Fibroblast of skin of abdomen (primary cell): ENCODE measurements at regions not wholly inside any gene's neighbourhood (a gene's known extent, or its start where the extent isn't known, plus 50 kb on each side); places are given as distances from the start of the nearest gene placed in this dataset.
"Not testable (repeated sequence)": the region's sequence is repeated elsewhere in the genome, so short reads cannot be mapped to it uniquely, and the experiment has no call there.

Experiments used
- DNase-seq: peaks from one replicate; pipeline ENCODE4 v3.0.0-alpha.2; 2013

- DNase-seq: no peak
Observed at GRCh38 chr7:118418433-118418832, 193.9 kb downstream of the ANKRD7 start.

GRCh38 chr7:118420888-118421287 is 196.4 kb downstream of the ANKRD7 start:
- DNase-seq: no peak

- DNase-seq: no peak
Observed at GRCh38 chr7:118429141-118429540, 204.6 kb downstream of the ANKRD7 start.

- DNase-seq: no peak
Observed at GRCh38 chr7:118436663-118437062, 212.2 kb downstream of the ANKRD7 start.

DNA sequence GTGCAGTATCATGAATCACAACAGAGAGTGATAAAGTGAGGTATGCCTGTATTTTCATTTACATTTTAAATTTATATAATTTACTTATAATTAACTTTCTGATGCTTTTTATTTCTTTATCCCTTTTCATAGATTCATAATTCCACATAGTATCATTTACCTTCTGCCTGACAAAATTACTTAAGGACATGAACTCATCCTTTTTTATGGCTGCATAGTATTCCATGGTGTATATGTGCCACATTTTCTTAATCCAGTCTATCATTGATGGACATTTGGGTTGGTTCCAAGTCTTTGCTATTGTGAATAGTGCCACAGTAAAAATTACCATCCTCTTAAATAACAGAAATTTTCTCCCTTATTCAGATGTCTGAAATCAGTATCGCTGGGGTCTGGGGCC is 224.5 kb downstream of the ANKRD7 start:
- not testable (repeated sequence) for DNase-seq

GRCh38 chr7:118449797-118450567 is 225.5 kb downstream of the ANKRD7 start:
- DNase-seq: no peak

- DNase-seq: no peak
Observed at GRCh38 chr7:118452128-118452527, 227.6 kb downstream of the ANKRD7 start.

- no peak for DNase-seq
Observed at GRCh38 chr7:118467381-118467780, 242.9 kb downstream of the ANKRD7 start.

DNA sequence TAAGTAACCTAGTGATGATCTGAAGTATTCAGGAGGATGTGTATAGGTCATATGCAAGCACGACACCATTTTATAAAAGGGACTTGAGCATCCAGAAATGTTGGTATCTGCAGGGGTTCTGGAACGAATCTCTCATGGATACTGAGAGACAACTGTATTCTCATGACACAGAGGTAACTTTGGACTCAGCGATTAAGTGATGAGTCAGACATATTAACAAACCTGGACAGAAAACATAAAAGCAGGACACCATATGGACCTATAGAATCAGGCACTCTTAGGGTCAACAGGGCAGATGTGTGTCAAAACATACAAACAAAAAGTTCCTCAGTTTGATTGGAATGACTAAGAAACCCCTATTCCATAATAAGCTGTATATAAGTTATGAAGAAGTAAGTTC is 248.1 kb downstream of the ANKRD7 start:
- DNase-seq: no peak

GRCh38 chr7:118473271-118473670 is 248.8 kb downstream of the ANKRD7 start:
- DNase-seq: no peak

DNA sequence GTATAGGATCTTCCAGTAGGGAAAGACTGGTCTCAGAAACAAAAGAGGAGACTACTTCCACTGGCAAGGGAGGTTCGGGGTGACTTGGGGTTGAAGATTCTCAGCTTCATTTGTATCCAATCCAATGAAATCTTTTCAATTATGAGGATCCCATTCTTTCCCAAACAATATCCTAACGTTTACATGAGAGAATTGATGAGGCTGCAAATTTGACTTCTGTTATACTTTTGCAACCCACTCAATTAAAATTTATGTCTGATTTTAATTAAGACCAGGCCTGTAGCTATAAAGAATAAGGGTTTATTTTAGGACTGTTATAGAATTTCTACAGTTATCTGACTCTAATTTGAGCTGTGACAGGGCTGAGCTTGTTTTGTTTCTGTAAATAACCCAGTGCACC is 251.5 kb downstream of the ANKRD7 start:
- DNase-seq: no peak

- DNase-seq: no peak
Observed at GRCh38 chr7:118477036-118477435, 252.5 kb downstream of the ANKRD7 start.

DNA sequence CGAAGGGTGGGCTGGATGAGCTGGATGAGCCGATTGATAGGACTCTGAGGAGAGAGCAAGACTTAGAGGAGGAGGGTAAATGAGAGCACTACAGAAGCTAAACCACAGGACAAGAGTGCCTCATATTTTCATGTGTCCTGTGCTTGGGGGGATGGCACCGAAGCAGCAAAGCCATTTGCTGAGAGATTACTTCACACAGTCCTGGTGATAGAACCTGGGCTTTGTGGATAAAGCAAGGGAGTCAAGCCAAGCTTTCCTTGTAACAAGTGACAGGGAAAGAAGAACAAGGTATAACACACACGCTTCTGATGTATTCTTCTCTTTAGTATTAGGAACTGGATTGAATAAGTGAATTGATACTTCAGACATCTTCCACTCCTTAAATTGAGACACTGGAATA is 253.7 kb downstream of the ANKRD7 start:
- DNase-seq: no peak

- no peak for DNase-seq
Observed at GRCh38 chr7:118478931-118479330, 254.4 kb downstream of the ANKRD7 start.

DNA sequence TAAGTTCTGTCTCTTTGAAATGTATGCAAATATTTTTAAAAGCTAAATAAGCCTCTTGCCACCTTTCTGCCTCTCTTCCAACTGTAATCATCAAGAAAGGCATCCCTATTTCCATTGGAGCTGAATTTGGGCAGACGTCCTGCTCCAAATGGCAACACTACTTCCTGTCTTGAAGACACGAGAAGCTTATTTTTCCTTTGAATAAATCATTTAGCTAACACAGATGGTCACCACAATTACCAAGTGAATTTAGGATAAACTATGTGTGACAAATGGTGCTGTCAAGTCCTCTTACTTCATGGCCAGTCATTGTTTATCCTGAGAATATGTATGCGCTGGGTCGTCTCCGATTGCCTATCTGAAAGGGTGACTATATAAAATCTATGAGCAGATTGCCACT is 268.0 kb downstream of the ANKRD7 start:
- no peak for DNase-seq

GRCh38 chr7:118496138-118496644 is 271.7 kb downstream of the ANKRD7 start:
- no peak for DNase-seq

GRCh38 chr7:118502235-118502634 is 277.7 kb downstream of the ANKRD7 start:
- DNase-seq: no peak

GRCh38 chr7:118511146-118511545 is 286.6 kb downstream of the ANKRD7 start:
- no peak for DNase-seq

GRCh38 chr7:118517275-118517674 is 292.8 kb downstream of the ANKRD7 start:
- no peak for DNase-seq

- no peak for DNase-seq
Observed at GRCh38 chr7:118525020-118525419, 300.5 kb downstream of the ANKRD7 start.

DNA sequence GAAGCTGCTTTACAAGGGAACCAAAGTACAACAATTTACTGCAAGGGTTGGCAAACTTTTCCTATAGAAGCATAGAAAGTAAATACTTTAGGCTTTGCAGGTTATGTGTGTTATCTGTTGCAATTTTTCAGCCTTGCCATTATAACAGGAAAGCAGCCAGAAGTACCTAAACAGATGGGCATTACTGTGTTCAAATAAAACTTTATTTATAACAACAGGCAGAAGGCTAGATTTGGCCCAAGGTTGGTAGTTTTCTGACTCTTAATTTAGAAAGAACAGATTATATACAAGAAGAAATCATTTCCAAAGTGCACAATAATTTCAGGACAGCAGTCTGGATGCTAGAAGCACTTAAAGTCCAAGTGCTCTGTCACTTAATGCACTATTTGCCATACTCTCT is 307.1 kb downstream of the ANKRD7 start:
- DNase-seq: no peak

DNA sequence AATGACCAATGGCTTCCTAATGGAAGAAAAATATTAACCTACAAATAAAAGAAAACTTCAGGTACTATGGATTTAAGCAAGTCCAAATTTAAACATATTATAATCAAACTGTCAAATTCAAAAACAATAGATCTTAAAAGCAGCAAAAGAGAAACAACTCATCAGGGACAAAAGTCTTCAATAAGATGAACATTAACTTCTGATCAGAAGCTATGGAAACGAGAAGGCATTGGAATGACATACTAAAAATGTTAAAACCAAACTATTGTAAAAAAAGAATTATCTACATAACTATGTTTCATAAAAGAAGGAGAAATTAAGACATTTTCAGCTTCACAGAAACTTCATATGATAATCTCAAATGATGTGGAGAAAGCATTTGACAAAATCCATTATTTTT is 334.7 kb downstream of the ANKRD7 start:
- DNase-seq: no peak

DNA sequence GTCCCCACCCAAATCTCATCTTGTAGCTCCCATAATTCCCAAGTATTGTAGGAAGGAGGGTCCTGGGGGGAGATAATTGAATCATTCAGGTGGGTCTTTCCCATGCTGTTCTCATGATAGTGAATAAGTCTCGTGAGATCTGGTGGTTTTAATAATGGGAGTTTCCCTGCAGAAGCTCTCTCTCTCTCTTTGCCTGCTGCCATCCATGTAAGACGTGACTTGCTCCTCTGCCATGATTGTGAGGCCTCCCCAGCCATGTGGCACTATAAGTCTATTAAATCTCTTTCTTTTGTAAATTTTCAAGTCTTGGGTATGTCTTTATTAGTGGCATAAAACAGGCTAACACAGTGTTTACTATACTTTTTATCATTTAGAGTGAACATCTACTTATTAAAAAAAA is 338.8 kb downstream of the ANKRD7 start:
- no peak for DNase-seq

DNA sequence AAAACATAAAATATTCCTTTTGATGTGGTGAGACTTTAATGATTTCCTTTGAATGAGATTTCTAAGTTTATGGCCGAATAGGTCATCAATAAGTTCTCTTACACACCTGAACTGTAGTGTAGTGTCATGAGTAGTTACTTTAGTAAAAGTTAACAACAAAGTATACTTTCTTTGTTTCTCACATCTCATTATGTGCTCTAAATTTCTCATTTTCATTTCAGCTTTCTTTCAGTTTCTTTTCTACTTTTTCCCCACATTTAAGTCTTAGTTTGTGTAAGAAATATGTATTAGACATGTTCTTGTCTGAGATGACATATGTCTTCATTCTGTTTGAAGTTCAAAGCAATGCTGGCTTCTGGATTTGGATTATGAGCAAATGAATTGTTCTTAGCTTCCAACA is 348.1 kb downstream of the ANKRD7 start:
- no peak for DNase-seq

DNA sequence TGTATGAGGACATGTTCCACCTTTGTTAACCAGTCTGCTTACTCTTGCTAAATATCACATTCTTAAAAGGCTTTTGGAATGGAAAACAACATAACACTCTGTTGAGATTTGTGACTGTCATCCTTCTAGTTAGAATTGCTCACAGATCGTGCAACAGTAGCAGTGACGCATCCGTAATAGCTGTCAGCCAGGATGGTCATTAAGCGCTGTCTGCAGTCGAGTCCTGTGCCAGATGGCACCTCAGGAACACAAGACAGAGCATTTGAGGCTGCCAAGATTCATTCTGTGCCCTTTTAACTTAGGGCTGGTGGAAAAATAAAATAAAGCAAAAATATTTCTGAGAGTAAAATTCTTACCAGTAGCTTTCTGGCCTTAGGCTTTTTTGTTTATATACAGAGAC is 348.6 kb downstream of the ANKRD7 start:
- DNase-seq: no peak
